ENCODE measurements at regions not wholly inside any gene's neighbourhood (a gene's known extent, or its start where the extent isn't known, plus 50 kb on each side); places are given as distances from the start of the nearest gene placed in this dataset.

DNA sequence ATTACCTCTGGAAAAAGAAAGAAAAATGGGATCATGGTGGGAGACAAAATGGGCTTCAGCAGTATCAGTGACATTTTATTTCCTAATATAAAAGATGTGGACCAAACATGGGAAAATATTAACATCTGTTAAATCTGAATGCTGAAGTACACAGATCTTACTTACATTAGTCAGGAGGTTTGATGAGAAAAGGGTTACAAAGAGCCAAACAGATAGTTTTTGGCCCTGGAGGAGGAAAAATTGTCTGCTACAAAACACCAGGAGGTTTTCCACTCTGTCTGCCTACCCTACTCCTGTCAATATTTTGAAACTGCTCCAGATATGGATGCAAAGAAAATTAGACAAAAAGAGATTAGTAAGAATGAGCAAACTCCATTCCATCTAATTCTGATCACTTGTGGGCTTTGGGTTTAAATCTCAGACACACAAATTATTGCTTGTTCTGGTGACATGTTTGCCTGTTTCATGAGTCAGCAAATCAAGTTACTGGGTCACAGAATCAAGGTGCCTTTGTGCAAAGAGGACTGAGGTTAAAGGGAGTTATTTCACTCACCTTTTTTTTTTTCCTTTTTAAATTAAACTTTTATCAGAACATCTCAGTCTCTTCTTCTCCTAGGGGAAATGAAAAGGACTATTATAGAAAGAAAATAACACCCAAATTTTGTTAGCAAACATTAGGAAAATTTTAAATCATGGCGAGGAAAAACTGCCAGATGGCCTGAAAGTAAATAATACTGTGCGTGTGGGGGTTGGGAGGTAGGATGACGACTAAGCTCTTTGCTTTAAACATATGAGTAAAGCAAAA, 87.0 kb upstream of the SPATS2L start:
- TF ChIP-seq POLR2AphosphoS5 (IDR thresholded peaks at IDR 0.05), result no peak
- TF ChIP-seq, protein P1, sequence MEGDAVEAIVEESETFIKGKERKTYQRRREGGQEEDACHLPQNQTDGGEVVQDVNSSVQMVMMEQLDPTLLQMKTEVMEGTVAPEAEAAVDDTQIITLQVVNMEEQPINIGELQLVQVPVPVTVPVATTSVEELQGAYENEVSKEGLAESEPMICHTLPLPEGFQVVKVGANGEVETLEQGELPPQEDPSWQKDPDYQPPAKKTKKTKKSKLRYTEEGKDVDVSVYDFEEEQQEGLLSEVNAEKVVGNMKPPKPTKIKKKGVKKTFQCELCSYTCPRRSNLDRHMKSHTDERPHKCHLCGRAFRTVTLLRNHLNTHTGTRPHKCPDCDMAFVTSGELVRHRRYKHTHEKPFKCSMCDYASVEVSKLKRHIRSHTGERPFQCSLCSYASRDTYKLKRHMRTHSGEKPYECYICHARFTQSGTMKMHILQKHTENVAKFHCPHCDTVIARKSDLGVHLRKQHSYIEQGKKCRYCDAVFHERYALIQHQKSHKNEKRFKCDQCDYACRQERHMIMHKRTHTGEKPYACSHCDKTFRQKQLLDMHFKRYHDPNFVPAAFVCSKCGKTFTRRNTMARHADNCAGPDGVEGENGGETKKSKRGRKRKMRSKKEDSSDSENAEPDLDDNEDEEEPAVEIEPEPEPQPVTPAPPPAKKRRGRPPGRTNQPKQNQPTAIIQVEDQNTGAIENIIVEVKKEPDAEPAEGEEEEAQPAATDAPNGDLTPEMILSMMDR (IDR thresholded peaks at IDR 0.05), result no peak
- Histone ChIP-seq H3K4me3 (no peak overlapping the region), H3K4me1 (replicated peaks) (no peaks in the 10 kb centered on the region), H3K27me3 (replicated peaks; ENCODE audit: insufficient read depth) (no peaks in the 10 kb centered on the region), H3K27ac (no peak overlapping the region), H3K9me3 (no peaks in the 10 kb centered on the region), H3K36me3 (no peaks in the 10 kb centered on the region)
- DNase-seq (ENCODE audit: low spot score), result no peak
- 52% methylated on average over 3 of the region's 3 CpGs for WGBS
- intact Hi-C loops (cut with DNase I), result no loop called here

DNA sequence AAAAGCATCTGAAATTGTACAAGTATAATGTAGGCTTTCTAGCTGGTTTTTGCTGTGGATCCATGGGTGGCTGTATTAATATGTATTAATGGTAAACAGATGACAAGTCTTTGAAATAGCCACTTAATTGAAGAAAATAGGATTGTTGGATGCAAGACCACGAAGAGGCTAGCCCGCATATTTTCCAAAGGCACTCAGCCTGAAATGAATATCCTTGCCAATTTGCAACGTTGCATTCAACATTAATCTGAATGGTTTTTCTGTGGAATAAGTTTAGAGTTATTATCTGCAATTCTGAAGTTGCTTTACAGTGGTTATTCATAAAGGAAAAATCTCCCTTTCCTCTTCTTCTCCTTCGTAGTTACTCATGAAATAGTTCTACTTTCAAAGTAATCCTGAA, 86.2 kb upstream of the SPATS2L start:
- Histone ChIP-seq H3K27ac (no peak overlapping the region), H3K4me1 (replicated peaks) (no peaks in the 10 kb centered on the region), H3K27me3 (replicated peaks; ENCODE audit: insufficient read depth) (no peaks in the 10 kb centered on the region), H3K36me3 (no peaks in the 10 kb centered on the region), H3K9me3 (no peaks in the 10 kb centered on the region), H3K4me3 (no peak overlapping the region)
- TF ChIP-seq POLR2A (IDR thresholded peaks at IDR 0.05) (no peak), POLR2AphosphoS5 (IDR thresholded peaks at IDR 0.05) (no peak)
- TF ChIP-seq, protein P1 (IDR thresholded peaks at IDR 0.05), result no peak
- intact Hi-C loops (cut with DNase I), result no loop called here
- DNase-seq (ENCODE audit: low spot score), result no peak
- WGBS, result 70% methylated on average over 4 of the region's 4 CpGs

DNA sequence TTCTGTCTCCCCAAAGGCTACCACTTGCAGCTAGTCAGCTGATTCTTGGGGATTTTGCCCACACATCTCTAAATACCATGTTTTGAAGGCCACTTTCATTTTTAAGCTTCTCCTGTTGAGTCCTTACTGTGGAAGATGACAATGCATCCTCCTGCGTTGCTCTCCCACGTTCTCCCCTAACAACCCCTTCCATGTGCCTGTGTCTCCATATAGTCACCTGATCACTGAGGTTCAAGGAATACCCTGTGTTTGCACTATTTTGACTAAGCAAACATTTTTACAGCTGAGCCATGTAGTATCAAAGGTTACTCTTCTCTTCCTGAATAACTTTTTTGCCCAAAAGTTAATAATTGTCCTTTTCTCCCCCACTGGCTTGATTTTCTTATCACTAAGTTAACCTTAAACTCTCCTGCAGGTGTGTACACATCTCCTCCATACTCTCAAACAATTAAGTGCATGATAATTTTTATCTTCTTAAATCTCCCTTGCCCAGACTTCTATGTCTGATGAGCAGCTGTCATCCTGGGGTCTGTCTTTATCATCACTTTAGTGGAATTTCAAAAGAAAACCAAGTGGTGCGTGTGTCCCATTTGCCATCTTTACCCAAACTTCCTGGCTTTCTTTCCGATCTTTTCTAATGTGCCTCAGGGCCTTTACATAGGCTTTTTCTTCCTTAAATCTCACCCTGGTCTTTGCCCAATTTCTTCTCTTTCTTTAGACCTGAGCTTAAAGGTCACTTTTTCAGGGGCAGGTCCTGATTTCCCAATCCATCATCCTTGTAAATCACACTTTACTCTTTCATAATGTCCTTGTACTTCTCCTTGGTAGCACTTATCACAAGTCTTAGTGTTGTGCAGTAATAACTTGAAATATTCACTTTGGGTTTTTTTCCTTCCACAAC, 85.2 kb upstream of the SPATS2L start:
- intact Hi-C loops (cut with DNase I), result no loop called here
- WGBS, result 71% methylated on average over 4 of the region's 4 CpGs
- H3K27me3 ChIP-seq (replicated peaks; ENCODE audit: insufficient read depth), result no peaks in the 10 kb centered on the region
- no peaks in the 10 kb centered on the region for H3K4me1 ChIP-seq (replicated peaks)
- no peaks in the 10 kb centered on the region for H3K36me3 ChIP-seq
- no peak for DNase-seq (ENCODE audit: low spot score)
- no peak overlapping the region for H3K27ac ChIP-seq
- H3K9me3 ChIP-seq, result no peaks in the 10 kb centered on the region
- TF ChIP-seq, protein P1 (IDR thresholded peaks at IDR 0.05), result no peak
- TF ChIP-seq POLR2A (IDR thresholded peaks at IDR 0.05) (no peak), POLR2AphosphoS5 (IDR thresholded peaks at IDR 0.05) (no peak)
- no peak overlapping the region for H3K4me3 ChIP-seq

DNA sequence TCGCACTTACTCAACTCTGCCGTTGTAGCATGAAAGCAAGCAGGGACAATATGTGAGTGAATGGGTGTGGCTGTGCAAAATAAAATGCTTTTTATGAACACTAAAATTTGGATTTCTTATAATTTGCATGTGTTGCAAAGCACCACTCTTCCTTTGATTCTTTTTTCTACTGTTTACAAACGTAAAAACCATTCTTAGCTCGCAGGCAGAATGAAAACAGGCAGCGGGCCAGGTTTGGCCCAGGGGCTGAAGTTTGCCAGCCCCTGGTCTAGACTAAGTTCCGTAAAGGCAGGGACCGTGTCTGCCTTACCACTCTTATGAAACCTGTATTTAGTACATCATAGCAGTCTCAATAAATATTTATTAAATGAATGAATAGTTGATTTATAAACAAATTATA, 83.7 kb upstream of the SPATS2L start:
- Histone ChIP-seq H3K4me3 (no peak overlapping the region), H3K9me3 (no peaks in the 10 kb centered on the region), H3K36me3 (no peaks in the 10 kb centered on the region), H3K4me1 (replicated peaks) (no peaks in the 10 kb centered on the region), H3K27ac (no peak overlapping the region), H3K27me3 (replicated peaks; ENCODE audit: insufficient read depth) (no peaks in the 10 kb centered on the region)
- intact Hi-C loops (cut with DNase I), result no loop called here
- DNase-seq (ENCODE audit: low spot score), result no peak
- TF ChIP-seq, protein P1 (IDR thresholded peaks at IDR 0.05), result no peak
- no peak for TF ChIP-seq POLR2A (IDR thresholded peaks at IDR 0.05)
- TF ChIP-seq POLR2AphosphoS5 (IDR thresholded peaks at IDR 0.05), result no peak
- WGBS, result 47% methylated on average over 7 of the region's 7 CpGs
